Osteoblast (primary cell): ENCODE measurements at regions not wholly inside any gene's neighbourhood (a gene's known extent, or its start where the extent isn't known, plus 50 kb on each side); places are given as distances from the start of the nearest gene placed in this dataset.

Experiments used
- DNase-seq: peaks from one replicate; pipeline ENCODE4 v3.0.0; 2011; ENCODE audit warnings: low spot score, mixed read lengths; ENCODE audit not compliant: insufficient read length; ENCODE audit errors: missing footprints
- H2AFZ ChIP-seq: 2 replicates; pipeline ENCODE4 v1.6.0; 2011; ENCODE audit warnings: mild to moderate bottlenecking, low read length
- H3K27ac ChIP-seq: 2 replicates; pipeline ENCODE4 v1.5.1; 2011; ENCODE audit warnings: mild to moderate bottlenecking, low read depth, low read length, moderate library complexity
- H3K27me3 ChIP-seq: 2 replicates; pipeline ENCODE4 v1.6.0; 2012; ENCODE audit warnings: mild to moderate bottlenecking, control low read depth, inconsistent platforms, low read length, moderate library complexity; ENCODE audit not compliant: insufficient read depth
- H3K36me3 ChIP-seq: 2 replicates; pipeline ENCODE4 v1.5.1; 2011; ENCODE audit warnings: mild to moderate bottlenecking, low read length, control low read depth, moderate library complexity; ENCODE audit not compliant: insufficient read depth
- H3K4me1 ChIP-seq: 2 replicates; pipeline ENCODE4 v1.5.1; 2011; ENCODE audit warnings: mild to moderate bottlenecking, low read length, control low read depth, moderate library complexity; ENCODE audit not compliant: insufficient read depth
- H3K4me2 ChIP-seq: 2 replicates; pipeline ENCODE4 v1.6.0; 2011; ENCODE audit warnings: mild to moderate bottlenecking, low read length; ENCODE audit not compliant: insufficient read depth
- H3K4me3 ChIP-seq: fragments of 200-600 bp; sonication (generic); 3 replicates; pipeline ENCODE4 v1.5.1; 2012; ENCODE audit warnings: mild to moderate bottlenecking, low read length, inconsistent platforms; ENCODE audit not compliant: insufficient read depth
- H3K79me2 ChIP-seq: 2 replicates; pipeline ENCODE4 v1.6.0; 2012; ENCODE audit warnings: mild to moderate bottlenecking, low read length, control low read depth, inconsistent platforms; ENCODE audit not compliant: insufficient read depth
- H3K9me3 ChIP-seq: 2 replicates; pipeline ENCODE4 v1.5.1; 2011; ENCODE audit warnings: low read depth, low read length, control low read depth
- H4K20me1 ChIP-seq: 2 replicates; pipeline ENCODE4 v1.6.0; 2012; ENCODE audit warnings: mild to moderate bottlenecking, low read length, control low read depth; ENCODE audit not compliant: insufficient read depth
- TF ChIP-seq, protein P1 (sequence below): IDR thresholded peaks from 2 replicates; pipeline ENCODE4 v1.5.1; 2011; ENCODE audit warnings: mild to moderate bottlenecking, low read depth, low read length, moderate library complexity; ENCODE audit errors: extremely low read depth

DNA sequence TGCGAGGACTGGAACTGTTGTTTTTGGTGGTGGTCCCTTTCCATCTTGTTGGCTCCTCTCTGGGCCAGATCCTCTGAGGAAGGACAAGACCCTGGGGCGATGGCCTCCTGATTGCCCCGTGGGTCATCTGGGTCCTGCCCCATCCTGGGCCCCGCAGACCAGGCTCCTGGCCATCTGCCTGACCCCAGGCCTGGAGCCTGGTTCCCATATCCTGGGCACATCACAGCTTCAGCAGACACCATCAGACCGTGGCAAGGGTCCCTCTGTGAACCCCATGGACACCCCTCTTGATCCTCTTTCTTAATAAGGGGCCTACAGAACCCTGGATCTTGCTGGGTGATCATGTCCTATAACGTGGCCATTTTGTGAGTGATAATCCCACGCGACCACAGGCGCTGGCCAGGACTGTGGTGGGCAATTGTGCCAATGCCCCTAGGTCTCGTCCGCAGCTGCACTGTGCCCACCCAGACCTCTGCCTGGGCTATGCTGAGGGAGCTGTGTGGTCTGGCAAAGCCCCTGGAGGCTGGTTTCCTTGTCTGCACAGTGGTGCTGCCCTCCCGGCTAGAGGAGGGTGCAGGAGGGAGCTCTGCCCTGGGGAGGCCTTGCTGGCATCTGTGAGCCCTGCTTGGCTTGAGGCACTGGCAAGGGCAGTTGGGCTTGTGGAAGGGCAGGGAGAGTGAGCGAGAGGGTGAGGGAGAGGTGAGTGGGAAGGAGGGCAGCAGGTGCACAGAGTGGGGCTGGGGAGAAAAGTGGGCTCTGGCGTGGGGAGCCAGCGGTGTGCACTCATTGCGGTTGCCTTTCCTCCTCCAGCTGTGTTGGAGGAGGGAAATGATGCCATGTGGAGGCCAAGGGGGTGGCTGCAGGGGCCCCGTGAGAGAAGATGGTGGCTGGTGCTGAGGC, 53.1 kb upstream of the PRR23E start:
- peaks cover 2% of the 10 kb centered on the region for H3K9me3 ChIP-seq
- no peaks in the 10 kb centered on the region for H4K20me1 ChIP-seq
- H3K27me3 ChIP-seq: peaks cover 25% of the 10 kb centered on the region
- TF ChIP-seq, protein P1, sequence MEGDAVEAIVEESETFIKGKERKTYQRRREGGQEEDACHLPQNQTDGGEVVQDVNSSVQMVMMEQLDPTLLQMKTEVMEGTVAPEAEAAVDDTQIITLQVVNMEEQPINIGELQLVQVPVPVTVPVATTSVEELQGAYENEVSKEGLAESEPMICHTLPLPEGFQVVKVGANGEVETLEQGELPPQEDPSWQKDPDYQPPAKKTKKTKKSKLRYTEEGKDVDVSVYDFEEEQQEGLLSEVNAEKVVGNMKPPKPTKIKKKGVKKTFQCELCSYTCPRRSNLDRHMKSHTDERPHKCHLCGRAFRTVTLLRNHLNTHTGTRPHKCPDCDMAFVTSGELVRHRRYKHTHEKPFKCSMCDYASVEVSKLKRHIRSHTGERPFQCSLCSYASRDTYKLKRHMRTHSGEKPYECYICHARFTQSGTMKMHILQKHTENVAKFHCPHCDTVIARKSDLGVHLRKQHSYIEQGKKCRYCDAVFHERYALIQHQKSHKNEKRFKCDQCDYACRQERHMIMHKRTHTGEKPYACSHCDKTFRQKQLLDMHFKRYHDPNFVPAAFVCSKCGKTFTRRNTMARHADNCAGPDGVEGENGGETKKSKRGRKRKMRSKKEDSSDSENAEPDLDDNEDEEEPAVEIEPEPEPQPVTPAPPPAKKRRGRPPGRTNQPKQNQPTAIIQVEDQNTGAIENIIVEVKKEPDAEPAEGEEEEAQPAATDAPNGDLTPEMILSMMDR: no peak
- DNase-seq: no peak
- no peak overlapping the region for H2AFZ ChIP-seq
- H3K4me2 ChIP-seq: no peak overlapping the region
- H3K36me3 ChIP-seq: no peaks in the 10 kb centered on the region
- no peaks in the 10 kb centered on the region for H3K4me1 ChIP-seq
- H3K79me2 ChIP-seq: no peaks in the 10 kb centered on the region
- H3K4me3 ChIP-seq: no peak overlapping the region
- no peak overlapping the region for H3K27ac ChIP-seq

DNA sequence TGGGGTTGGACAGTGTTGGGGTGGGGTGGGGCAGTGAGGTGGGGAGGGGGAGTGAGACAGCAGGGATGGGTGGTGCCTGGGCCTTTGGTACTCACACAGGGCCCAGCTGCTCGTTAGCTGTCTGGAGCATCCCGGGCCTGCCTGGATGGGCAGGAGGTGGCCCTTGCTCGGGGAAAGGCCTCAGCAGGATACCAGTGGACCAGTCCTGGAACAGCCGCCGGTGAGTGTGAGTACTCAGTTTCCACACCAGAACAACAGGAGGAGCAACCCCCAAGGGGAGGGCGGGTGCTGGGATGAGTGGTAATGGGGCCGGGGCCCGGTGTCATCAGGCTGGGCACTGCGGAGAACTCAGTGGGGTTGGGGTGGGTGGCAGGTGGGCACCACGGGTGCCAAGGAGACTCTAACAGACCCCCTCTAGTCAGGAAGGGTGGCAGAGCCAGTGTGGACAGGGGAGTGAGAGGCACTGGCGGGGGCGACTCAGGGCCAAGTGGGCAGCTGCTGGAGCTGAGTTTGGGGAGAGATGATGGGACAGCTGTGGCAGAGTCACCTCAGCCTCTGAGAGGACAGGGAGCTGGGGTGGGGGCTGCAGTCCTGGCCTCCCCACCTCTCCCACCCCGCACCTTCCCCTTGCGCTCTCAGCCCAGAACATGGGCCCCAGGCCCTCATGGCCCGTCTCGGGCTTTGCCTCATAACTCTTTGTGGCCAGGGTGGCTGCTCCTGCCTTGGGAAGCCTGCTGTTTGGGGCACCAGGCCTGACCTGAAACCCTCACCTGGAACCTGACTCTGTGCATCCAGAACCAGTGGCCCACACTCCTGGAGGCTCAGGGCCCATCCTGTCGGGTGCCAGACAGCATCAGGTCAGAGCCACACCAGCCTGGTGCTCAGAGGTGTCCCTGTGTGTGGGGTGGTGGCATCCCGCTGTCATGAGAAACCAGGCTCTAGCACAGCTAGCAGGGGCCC, 52.1 kb upstream of the PRR23E start:
- DNase-seq: no peak
- no peaks in the 10 kb centered on the region for H4K20me1 ChIP-seq
- H3K9me3 ChIP-seq: peaks cover 2% of the 10 kb centered on the region
- H3K4me3 ChIP-seq: no peak overlapping the region
- H3K27ac ChIP-seq: no peak overlapping the region
- H3K27me3 ChIP-seq: peaks cover 16% of the 10 kb centered on the region
- TF ChIP-seq, protein P1: no peak
- H3K79me2 ChIP-seq: no peaks in the 10 kb centered on the region
- no peaks in the 10 kb centered on the region for H3K36me3 ChIP-seq
- H3K4me2 ChIP-seq: no peak overlapping the region
- H2AFZ ChIP-seq: no peak overlapping the region
- H3K4me1 ChIP-seq: no peaks in the 10 kb centered on the region

DNA sequence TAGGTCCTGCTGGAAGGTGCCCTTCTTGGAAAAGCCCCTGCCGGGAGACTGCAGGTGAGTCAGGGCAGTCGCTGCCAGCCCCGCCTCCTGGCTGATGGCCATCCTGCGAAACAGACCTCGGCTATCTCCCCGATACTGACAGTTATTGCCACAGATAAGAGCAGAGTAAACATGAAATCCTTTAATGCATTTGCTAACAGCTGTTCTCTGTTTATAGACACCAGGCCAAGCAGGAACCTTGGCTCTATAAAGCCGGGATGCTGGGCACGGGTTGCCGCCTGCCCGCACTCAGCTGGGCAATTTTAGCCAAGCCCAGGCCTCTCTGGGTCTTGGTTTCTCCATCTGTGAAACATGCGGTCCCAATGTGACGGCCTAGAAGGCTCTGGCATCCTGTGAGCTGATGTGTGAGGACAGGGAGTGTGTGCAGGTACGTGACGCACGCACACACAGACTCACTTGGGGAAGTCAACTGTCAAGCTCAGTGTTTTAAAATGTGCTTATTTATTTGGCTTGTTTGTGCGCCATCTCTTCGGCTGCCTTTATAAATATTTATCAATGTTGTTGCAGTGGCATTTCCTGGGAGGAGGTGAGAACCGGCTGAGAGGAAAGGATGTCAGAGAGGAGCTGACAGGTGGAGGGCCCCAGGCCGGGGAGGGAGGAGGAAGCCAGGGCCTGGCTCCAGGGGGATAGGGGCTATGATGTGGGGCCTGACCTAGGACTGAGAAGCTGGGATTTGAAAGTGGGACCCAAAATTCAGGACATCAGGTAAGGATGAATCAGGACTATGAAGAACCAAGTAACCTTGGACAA, 50.8 kb upstream of the PRR23E start:
- Histone ChIP-seq H3K4me3 (no peak overlapping the region), H3K4me1 (no peaks in the 10 kb centered on the region), H3K4me2 (no peak overlapping the region), H3K27ac (no peak overlapping the region), H3K9me3 (peaks cover 2% of the 10 kb centered on the region), H2AFZ (no peak overlapping the region), H3K27me3 (peaks cover 4% of the 10 kb centered on the region), H3K79me2 (no peaks in the 10 kb centered on the region), H4K20me1 (no peaks in the 10 kb centered on the region), H3K36me3 (no peaks in the 10 kb centered on the region)
- TF ChIP-seq, protein P1: no peak
- no peak for DNase-seq
